ENCODE measurements at regions not wholly inside any gene's neighbourhood (a gene's known extent, or its start where the extent isn't known, plus 50 kb on each side); places are given as distances from the start of the nearest gene placed in this dataset.
"Not testable (repeated sequence)": the region's sequence is repeated elsewhere in the genome, so short reads cannot be mapped to it uniquely, and the experiment has no call there.

GRCh38 chr2:62325398-62325797 lies 129.5 kb downstream of the B3GNT2 start:
- no peak for DNase-seq

DNA sequence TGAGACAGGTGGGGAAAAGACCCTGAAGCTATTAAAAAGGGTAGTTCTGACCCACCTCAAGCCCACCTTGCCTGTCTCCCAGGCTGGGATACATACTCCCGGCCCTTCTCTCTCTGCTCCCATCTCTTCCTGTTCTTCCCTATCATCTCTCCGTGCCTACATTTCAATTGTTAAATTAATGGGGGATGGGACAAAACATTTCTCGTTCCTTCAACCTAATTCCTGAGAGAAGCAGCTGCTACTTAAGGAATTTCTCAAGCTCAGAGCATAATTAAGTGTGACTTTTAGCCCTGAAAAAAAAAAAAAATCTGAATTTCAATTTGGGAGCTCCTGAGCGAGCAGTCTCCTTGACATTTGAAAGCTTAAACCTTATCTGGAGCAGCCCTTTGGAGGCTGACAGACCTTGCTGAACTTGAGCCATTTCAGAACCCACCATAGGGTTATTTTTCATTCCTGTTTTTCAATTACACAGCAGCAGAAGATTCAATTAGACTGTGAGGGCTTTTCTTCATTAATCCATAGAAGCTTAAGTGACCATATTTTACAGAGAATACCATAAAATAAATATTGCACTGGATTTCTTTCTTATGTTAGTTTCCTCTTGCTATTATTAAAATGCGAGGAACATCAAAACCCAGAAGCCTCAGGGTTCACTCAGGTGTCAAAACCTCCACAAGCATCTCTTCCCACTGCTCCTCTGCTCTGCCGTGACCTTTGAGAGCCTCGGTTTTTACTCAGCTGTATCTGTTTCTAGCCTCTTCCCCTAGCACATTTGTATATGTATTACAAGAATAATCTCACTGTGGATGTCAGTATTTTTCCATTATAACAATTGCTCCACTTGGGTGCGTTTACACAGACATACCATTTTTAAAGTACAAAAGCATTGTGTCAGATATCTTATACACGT lies 125.7 kb downstream of the B3GNT2 start:
- no peak for DNase-seq

DNA sequence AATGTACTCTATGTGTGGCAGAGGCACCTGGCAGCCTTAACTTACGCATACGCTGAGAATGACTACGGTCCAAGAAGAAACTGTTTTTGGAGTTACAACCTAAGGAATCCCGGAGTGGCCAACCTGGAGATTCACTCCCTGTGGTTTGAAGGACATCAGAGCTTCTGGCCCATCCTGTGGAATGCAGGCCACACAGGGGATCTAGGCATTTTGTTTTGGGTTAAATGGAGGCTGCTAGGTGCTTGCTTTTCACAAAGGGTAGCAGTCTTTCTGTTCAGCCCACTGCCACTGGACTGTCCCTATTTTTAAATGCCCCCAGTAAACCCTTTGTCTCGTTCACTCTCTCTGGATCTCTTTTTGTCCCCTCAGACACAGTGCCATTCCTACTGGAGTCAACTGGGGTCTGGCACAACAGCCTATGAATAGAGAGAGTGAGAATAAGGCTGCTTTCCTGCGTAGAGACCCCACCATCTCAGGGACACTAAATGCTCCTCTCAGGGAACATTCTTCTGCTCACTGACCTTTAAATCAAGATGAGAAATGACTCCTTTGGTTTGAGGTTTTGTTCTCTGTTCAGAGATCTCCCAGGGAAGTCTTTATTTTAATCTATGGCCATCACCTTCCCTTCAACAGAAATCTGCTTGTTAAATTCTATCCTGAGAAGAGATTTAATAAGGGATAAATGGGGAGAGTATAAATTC lies 124.9 kb downstream of the B3GNT2 start:
- DNase-seq: no peak

DNA sequence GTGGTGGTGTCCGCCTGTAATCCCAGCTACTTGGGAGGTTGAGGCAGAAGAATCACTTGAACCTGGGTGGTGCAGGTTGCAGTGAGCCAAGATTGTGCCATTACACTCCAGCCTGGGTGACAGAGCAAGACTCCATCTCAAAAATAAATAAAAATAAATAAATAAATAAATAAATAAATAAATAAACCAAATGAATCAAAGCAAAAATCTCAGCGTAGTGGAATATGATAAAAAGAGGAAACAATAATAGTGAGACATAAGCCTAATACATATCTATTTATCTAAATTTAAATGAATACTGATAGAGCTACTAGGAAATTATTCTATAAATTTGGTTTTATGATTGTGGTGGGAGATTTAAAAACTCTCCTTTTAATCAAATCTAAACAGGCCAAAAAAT lies 124.2 kb downstream of the B3GNT2 start:
- not testable (repeated sequence) for DNase-seq

- no peak for DNase-seq
Observed at GRCh38 chr2:62319070-62319469, 123.2 kb downstream of the B3GNT2 start.

GRCh38 chr2:62315476-62315875 lies 119.6 kb downstream of the B3GNT2 start:
- no peak for DNase-seq

- no peak for DNase-seq
Observed at GRCh38 chr2:62314291-62314690, 118.4 kb downstream of the B3GNT2 start.

DNA sequence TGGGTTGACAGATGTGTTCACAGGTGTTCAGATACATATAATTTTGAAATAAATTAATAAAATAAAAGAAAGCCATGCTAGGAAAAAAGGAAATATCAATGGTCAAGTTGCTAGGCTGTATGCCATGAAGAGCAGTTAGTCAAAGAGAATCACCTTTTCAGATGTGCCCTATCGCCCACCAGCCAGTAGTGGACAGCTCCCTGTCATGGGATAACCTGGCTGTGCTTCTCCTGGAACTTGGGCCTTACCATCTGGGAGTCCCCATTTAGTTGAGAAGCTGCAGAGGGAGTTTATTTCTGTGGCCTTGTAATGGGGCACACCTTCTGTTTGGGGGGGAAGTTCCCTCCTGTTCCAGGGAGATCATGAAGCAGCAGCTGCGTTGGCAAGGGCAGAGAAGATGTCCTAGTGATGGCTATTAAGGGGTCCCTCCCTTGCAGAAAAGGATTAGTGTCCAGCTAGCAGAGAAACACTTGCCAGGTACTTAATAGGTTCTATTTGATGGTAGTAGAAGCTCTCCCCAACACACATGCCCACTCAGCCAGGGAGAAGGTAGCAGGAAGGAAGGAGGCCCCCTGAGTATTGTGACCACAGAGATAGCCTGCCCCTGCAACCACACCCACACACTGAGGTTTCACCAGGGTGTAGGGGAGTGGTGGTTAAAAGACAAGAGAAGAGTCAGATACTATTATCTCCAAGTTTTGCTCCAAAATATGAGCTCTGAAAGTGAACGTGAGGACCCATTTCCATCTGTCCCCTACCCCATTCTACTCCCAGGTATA lies 117.7 kb downstream of the B3GNT2 start:
- DNase-seq: no peak

DNA sequence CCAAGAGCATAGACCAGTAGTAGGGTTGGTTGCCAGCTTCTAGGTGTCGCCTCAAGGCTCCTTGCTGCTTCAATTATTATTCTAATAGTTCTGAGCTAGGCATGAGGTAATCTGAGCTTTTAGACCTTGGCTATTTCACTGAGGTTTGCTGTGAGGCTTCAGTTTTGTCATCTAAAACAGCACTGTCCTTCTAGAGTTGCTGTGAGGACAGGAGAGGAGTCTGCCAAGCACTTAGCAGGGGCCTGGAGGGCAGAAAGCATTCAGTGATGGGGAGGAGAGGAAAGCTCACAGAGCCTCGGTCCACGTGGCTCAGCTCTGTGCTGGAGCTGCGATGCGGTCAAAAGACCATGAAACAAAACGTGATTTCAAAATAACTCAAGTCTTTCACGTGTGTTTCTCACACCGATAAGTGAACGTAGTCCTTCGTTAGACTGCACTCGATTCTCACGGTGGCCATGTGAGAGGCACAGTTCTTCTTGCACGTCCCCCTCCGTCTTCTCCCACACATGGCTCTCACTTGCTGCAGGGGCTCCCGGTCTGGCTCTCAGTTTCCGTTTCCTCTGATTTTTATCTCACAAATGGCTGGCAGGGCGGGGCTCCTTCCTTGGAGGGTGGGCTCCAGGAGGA lies 113.7 kb downstream of the B3GNT2 start:
- no peak for DNase-seq

DNA sequence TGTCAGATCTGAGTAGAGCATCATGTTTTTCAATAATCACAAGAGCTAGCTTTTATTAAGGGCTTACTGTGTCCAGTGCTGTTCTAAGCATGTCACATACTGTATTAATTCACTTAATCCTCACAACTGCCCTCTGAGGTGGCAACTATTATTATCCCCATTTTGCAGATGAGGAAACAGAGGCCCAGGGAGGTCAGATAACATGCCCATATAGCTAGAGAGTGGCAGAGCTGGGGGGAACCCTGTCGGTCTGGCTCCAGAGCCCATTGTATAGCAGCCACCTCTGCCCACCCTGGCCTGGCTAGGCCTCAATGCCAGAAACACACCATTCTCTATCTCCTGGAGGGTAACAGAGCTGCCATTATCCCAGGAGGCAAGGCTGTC lies 113.2 kb downstream of the B3GNT2 start:
- no peak for DNase-seq

GRCh38 chr2:62307469-62308389 lies 111.8 kb downstream of the B3GNT2 start:
- no peak for DNase-seq

GRCh38 chr2:62306751-62307468 lies 111.0 kb downstream of the B3GNT2 start:
- peak; percentile 81 for DNase-seq

- DNase-seq: no peak
Observed at GRCh38 chr2:62305421-62306176, 109.7 kb downstream of the B3GNT2 start.

DNA sequence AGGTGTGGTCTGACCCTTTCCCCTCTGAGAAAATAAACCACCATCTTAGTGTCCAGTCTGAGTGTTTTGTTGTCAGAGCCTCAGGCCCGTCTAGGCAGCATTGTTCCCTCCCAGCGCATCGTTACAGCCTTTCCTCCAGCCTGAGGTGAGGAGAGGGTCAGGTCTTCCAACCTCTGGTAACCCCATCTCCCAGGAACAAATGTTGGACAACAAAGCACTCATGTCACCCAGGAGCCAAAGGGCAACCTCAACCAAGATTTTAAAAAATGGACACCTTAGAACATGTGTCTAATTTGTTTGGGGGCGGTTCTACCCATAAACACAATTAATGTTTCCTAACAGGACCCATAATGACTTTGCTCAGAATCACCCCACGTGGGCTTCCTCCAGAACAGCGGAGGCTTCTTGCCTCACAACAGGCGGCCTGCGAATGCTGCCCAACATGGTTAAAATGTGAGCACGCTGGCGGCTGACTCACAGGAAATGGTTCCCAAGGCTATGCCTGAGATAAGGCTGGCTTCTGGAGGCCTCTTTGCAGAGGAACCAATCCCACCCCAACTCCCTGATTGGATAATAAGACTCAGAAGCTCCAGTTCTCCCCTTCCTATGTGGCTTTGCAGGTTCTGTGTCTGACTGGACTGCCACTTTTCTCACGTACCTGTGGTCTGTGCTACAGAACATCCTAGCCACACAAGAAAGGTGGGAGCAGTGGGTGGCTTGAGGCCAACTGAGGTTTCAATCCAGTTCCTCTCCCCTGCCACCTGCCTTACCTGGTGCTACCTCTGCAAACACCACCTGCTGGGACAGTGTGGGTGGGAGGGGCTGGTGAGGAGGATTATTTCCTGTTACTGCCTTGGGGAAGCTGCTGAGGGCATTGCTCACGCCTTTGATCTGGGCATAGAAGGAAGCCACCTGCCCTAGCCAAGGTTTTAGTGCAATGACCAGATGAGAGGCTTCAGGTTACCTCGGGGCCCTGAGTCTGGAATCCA lies 108.8 kb downstream of the B3GNT2 start:
- no peak for DNase-seq

DNA sequence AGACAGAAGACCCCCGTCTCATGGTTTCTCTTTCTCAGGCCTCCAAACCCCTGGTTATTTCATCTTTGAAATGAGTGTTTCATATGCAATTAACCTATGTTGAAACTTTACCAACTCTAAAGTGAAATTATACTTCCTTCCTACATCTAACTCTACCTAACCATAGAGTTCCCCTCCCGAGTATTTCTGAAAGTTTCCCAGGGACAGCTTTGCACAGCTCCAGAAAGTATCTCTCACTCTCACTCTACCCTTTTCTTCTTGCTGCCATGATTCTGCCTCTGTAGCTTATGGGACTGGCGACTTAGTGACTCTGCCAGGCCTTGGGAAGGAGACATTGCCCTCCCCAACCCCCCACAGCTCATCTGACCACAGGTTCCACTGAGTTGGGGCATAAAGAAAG lies 107.9 kb downstream of the B3GNT2 start:
- DNase-seq: no peak

- DNase-seq: no peak
Observed at GRCh38 chr2:62302631-62303435, 106.9 kb downstream of the B3GNT2 start.

DNA sequence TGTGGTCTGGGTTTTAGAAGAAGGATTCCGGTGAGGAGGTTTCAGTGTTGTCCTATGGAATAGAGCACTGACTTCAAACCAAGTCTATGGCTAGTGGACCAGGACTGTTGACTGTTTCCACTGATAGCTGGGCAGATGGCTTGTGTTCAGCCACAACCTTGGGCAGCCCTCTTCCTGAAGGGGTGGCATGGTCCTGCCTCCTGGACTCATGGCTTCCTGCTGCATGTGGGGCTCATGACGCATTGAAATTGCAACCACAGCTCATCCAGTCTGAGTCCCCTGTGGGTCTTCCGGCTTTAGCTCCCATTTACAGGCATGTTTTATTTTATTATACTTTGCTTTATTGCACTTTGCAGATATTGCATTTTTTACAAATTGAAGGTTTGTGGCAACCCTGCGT lies 105.0 kb downstream of the B3GNT2 start:
- DNase-seq: no peak

GRCh38 chr2:62297624-62298010 lies 101.7 kb downstream of the B3GNT2 start:
- DNase-seq: no peak
